ENCODE measurements at regions not wholly inside any gene's neighbourhood (a gene's known extent, or its start where the extent isn't known, plus 50 kb on each side); places are given as distances from the start of the nearest gene placed in this dataset.
A peak's percentile ranks its signal among the peaks of the same experiment; 100 is the strongest.

DNA sequence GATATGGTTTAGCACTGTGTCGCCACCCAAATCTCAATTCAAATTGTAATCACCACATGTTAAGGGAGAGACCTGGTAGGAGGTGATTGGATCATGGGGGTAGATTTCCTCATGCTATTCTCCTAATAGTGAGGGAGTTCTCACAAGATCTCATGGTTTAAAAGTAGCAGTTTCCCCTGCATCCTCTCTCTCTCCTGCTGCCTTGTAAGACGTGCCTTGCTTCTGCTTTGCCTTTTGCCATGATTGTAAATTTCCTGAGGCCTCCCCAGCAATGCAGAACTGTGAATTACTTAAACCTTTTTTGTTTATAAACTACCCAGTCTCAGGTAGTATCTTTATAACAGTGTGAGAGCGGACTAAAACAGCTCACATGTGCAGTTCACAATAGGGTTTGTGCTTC is 1668.7 kb upstream of the RAG2 start:
- no peaks in the 10 kb centered on the region for H3K4me1 ChIP-seq (ENCODE audit: insufficient read depth, low read length)
- no peak for DNase-seq
- H3K27ac ChIP-seq (ENCODE audit: low read depth, low read length): no peak overlapping the region
- no peaks in the 10 kb centered on the region for H3K4me1 Mint-ChIP-seq
- no peak overlapping the region for H3K27ac Mint-ChIP-seq
- POLR2A ChIA-PET (ENCODE audit: partially characterized antibody): no interaction called here
- peaks cover 0 to 9% of the 10 kb centered on the region in 2 donors for H3K9me3 ChIP-seq (ENCODE audit: control insufficient read depth in 1 of 2, low read length in 2 of 2)
- no peaks in the 10 kb centered on the region for H3K27me3 ChIP-seq (ENCODE audit: insufficient read depth, low read length)
- no peak overlapping the region for H3K4me3 ChIP-seq (ENCODE audit: low read length in 2 of 2)
- intact Hi-C loops (cut with micrococcal nuclease): no loop called here
- H3K9me3 Mint-ChIP-seq: peaks cover 2 to 24% (median 12%) of the 10 kb centered on the region in 8 donors
- H3K36me3 Mint-ChIP-seq: no peaks in the 10 kb centered on the region
- CTCF ChIA-PET (ENCODE audit: partially characterized antibody): no interaction called here
- no peaks in the 10 kb centered on the region for H3K27me3 Mint-ChIP-seq
- no peaks in the 10 kb centered on the region for H3K36me3 ChIP-seq (ENCODE audit: insufficient read depth, low read length)
- no peak overlapping the region for H3K4me3 Mint-ChIP-seq

- H3K27ac Mint-ChIP-seq: no peak overlapping the region
- CTCF ChIA-PET (ENCODE audit: partially characterized antibody): no interaction called here
- Histone ChIP-seq H3K4me1 (ENCODE audit: insufficient read depth, low read length) (no peaks in the 10 kb centered on the region), H3K4me3 (ENCODE audit: low read length in 2 of 2) (no peak overlapping the region), H3K27me3 (ENCODE audit: insufficient read depth, low read length) (no peaks in the 10 kb centered on the region), H3K9me3 (ENCODE audit: control insufficient read depth in 1 of 2, low read length in 2 of 2) (no peaks in the 10 kb centered on the region), H3K36me3 (ENCODE audit: insufficient read depth, low read length) (no peaks in the 10 kb centered on the region), H3K27ac (ENCODE audit: low read depth, low read length) (no peak overlapping the region)
- intact Hi-C loops (cut with micrococcal nuclease): no loop called here
- no peak overlapping the region for H3K4me3 Mint-ChIP-seq
- DNase-seq: no peak
- POLR2A ChIA-PET (ENCODE audit: partially characterized antibody): no interaction called here
- H3K4me1 Mint-ChIP-seq: no peaks in the 10 kb centered on the region
- H3K27me3 Mint-ChIP-seq: no peaks in the 10 kb centered on the region
- H3K9me3 Mint-ChIP-seq: peaks cover 5 to 16% (median 7%) of the 10 kb centered on the region in 8 donors
- H3K36me3 Mint-ChIP-seq: no peaks in the 10 kb centered on the region
These were observed 1658.4 kb upstream of the RAG2 start for GRCh38 chr11:38256436-38256835.

DNA sequence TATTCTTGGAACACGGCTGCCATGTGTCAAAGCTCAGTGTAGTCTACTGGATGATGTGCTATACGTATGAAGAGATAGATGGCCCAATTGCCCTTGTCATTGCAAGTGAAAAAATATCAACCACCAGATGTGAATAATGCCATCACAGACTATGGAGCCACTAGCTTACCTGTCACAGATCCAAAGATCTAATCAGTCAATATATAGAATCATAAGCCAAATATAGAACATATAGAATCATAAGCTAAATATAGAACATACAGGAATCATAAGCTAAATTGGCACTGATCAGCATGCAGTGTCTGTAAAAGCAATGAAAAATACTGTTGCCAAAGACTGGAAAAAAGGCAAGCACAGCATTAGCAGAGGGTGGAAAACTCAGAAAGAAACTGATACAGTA is 1656.9 kb upstream of the RAG2 start:
- intact Hi-C loops (cut with micrococcal nuclease): no loop called here
- CTCF ChIA-PET (ENCODE audit: partially characterized antibody): no interaction called here

DNA sequence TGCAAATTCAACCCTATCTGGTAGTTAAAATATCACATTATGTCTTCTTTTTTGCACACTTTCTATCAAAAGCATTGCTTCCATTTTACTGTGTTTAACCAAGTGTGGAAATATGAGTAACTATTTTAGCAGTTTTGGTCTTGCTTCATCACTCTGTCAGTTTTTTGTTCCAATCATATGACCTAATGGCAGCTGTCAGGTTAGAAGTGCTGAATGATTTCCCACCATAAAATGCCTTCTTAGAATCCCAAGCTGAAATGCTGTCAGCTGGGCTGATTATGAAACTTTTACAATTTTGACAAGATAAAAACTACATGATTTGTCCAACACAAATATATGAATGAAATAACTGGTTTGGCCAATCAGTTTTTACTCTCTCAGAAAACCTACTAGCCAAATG is 1654.6 kb upstream of the RAG2 start:
- Histone ChIP-seq H3K9me3 (ENCODE audit: control insufficient read depth in 1 of 2, low read length in 2 of 2) (peaks cover 0 to 8% of the 10 kb centered on the region in 2 donors), H3K36me3 (ENCODE audit: insufficient read depth, low read length) (no peaks in the 10 kb centered on the region), H3K27me3 (ENCODE audit: insufficient read depth, low read length) (no peaks in the 10 kb centered on the region), H3K4me3 (ENCODE audit: low read length in 2 of 2) (no peak overlapping the region), H3K27ac (ENCODE audit: low read depth, low read length) (no peak overlapping the region), H3K4me1 (ENCODE audit: insufficient read depth, low read length) (no peaks in the 10 kb centered on the region)
- intact Hi-C loops (cut with micrococcal nuclease): no loop called here
- H3K9me3 Mint-ChIP-seq: peaks cover 0 to 18% (median 5%) of the 10 kb centered on the region in 8 donors
- ChIA-PET CTCF (ENCODE audit: partially characterized antibody) (no interaction called here), POLR2A (ENCODE audit: partially characterized antibody) (no interaction called here)
- H3K4me3 Mint-ChIP-seq: no peak overlapping the region
- no peak overlapping the region for H3K27ac Mint-ChIP-seq
- no peaks in the 10 kb centered on the region for H3K36me3 Mint-ChIP-seq
- H3K27me3 Mint-ChIP-seq: no peaks in the 10 kb centered on the region
- no peak for DNase-seq
- no peaks in the 10 kb centered on the region for H3K4me1 Mint-ChIP-seq

More for the DNA sequence above, 1656.9 kb upstream of the RAG2 start:
- H3K36me3 Mint-ChIP-seq: no peaks in the 10 kb centered on the region
- Histone ChIP-seq H3K27me3 (ENCODE audit: insufficient read depth, low read length) (no peaks in the 10 kb centered on the region), H3K36me3 (ENCODE audit: insufficient read depth, low read length) (no peaks in the 10 kb centered on the region), H3K4me3 (ENCODE audit: low read length in 2 of 2) (no peak overlapping the region), H3K4me1 (ENCODE audit: insufficient read depth, low read length) (no peaks in the 10 kb centered on the region), H3K9me3 (ENCODE audit: control insufficient read depth in 1 of 2, low read length in 2 of 2) (peaks cover 0 to 8% of the 10 kb centered on the region in 2 donors), H3K27ac (ENCODE audit: low read depth, low read length) (no peak overlapping the region)
- DNase-seq: no peak
- POLR2A ChIA-PET (ENCODE audit: partially characterized antibody): no interaction called here
- no peaks in the 10 kb centered on the region for H3K27me3 Mint-ChIP-seq
- H3K4me3 Mint-ChIP-seq: no peak overlapping the region
- no peak overlapping the region for H3K27ac Mint-ChIP-seq
- H3K9me3 Mint-ChIP-seq: peaks cover 0 to 15% (median 6%) of the 10 kb centered on the region in 8 donors
- no peaks in the 10 kb centered on the region for H3K4me1 Mint-ChIP-seq

DNA sequence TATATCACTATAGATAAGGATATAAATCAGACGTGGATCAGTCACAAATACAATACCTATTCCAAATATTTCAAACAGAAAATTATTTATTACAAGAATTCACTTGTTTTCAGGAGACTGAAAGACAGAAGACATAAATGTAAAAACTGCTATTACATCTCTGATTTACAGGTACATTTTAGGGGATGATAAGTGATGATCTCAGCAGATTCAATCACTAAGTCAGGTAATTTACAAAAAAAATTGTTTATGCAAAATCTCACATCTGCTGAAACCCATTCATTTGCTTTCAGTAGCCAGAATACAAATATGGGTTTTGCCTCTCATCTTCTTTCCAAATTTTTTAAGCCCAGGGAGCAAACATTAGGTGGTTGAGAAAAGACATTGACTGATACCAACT is 1648.4 kb upstream of the RAG2 start:
- H3K27ac ChIP-seq (ENCODE audit: low read depth, low read length): no peak overlapping the region
- no peak overlapping the region for H3K4me3 Mint-ChIP-seq
- intact Hi-C loops (cut with micrococcal nuclease): no loop called here
- H3K27ac Mint-ChIP-seq: no peak overlapping the region
- H3K4me1 ChIP-seq (ENCODE audit: insufficient read depth, low read length): no peaks in the 10 kb centered on the region
- no peaks in the 10 kb centered on the region for H3K4me1 Mint-ChIP-seq
- ChIA-PET CTCF (ENCODE audit: partially characterized antibody) (no interaction called here), POLR2A (ENCODE audit: partially characterized antibody) (no interaction called here)
- no peaks in the 10 kb centered on the region for H3K27me3 Mint-ChIP-seq
- H3K27me3 ChIP-seq (ENCODE audit: insufficient read depth, low read length): no peaks in the 10 kb centered on the region
- no peaks in the 10 kb centered on the region for H3K36me3 ChIP-seq (ENCODE audit: insufficient read depth, low read length)
- no peak overlapping the region for H3K4me3 ChIP-seq (ENCODE audit: low read length in 2 of 2)
- no peaks in the 10 kb centered on the region for H3K36me3 Mint-ChIP-seq
- H3K9me3 ChIP-seq (ENCODE audit: control insufficient read depth in 1 of 2, low read length in 2 of 2): peaks cover 0 to 8% of the 10 kb centered on the region in 2 donors
- no peak for DNase-seq
- peaks cover 0 to 17% (median 6%) of the 10 kb centered on the region in 8 donors for H3K9me3 Mint-ChIP-seq

DNA sequence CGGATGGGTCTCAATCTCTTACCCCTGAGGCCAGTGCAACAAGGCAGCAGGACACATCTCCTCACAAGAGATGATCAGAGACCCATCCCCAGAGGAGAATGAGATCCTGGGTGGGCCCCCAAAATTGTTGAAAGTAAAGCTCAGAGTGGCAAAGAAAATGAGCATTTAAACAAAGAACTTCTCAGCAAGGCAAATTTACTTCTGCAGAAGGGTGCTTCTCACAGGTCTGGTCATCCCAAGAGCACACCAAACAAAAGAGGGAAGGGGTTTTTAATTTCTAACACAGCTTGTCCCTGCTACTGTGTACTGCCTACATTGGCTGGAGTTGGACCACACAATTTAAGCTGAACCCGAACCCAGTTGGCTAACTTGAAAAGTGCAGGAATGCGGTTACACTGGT is 1628.6 kb upstream of the RAG2 start:
- peaks cover 0 to 4% of the 10 kb centered on the region in 2 donors for H3K9me3 ChIP-seq (ENCODE audit: control insufficient read depth in 1 of 2, low read length in 2 of 2)
- Mint-ChIP-seq H3K27me3 (no peaks in the 10 kb centered on the region), H3K9me3 (peaks cover 3 to 54% (median 37%) of the 10 kb centered on the region in 8 donors), H3K36me3 (no peaks in the 10 kb centered on the region), H3K27ac (peak overlapping the region in 1 of 7 donors; percentile 48), H3K4me1 (no peaks in the 10 kb centered on the region), H3K4me3 (no peak overlapping the region)
- ChIA-PET POLR2A (ENCODE audit: partially characterized antibody) (no interaction called here), CTCF (ENCODE audit: partially characterized antibody) (no interaction called here)
- no peaks in the 10 kb centered on the region for H3K4me1 ChIP-seq (ENCODE audit: insufficient read depth, low read length)
- no peaks in the 10 kb centered on the region for H3K27me3 ChIP-seq (ENCODE audit: insufficient read depth, low read length)
- intact Hi-C loops (cut with micrococcal nuclease): no loop called here
- DNase-seq: no peak
- no peak overlapping the region for H3K4me3 ChIP-seq (ENCODE audit: low read length in 2 of 2)
- no peak overlapping the region for H3K27ac ChIP-seq (ENCODE audit: low read depth, low read length)
- H3K36me3 ChIP-seq (ENCODE audit: insufficient read depth, low read length): no peaks in the 10 kb centered on the region

DNA sequence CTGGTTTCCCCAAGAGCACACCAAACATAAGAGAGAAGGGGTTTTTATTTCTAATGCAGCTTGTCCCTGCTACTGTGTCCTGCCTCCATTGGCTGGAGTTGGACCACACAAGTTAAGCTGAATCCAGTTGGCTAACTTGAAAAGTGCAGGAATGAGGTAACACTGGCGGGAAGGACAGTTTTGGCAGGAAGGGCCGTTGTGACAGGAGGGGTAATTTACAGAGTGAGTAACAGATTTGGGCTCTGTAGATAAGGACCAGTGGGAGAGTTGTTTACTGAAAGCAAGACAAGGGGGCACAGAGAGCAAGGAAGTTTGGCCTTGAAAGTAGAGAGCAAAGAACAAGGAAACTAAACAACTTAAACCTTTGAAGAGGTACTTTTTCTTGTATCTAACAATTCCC is 1623.3 kb upstream of the RAG2 start:
- CTCF ChIA-PET (ENCODE audit: partially characterized antibody): no interaction called here

DNA sequence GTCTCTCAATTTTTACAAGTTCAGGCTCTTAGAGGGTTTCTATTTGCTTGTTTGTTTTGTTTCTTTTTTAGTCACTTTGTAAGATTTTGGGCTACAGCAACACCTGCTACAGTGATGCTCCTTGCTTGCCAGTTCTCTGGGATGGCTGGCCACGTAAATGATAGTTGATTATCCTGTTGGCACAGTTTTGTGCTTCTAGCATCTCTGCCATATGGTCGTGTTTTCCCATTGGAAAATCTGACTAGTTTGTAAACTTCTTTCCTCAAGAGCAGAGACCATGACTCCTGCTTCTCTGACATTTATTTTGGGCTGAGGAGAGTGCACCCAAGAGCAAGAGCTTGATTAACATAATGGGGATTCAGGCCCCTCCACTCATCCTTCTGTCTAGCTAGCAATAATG is 1621.6 kb upstream of the RAG2 start:
- intact Hi-C loops (cut with micrococcal nuclease): no loop called here
- Histone ChIP-seq H3K9me3 (ENCODE audit: control insufficient read depth in 1 of 2, low read length in 2 of 2) (no peaks in the 10 kb centered on the region), H3K27ac (ENCODE audit: low read depth, low read length) (no peak overlapping the region), H3K36me3 (ENCODE audit: insufficient read depth, low read length) (no peaks in the 10 kb centered on the region), H3K4me1 (ENCODE audit: insufficient read depth, low read length) (no peaks in the 10 kb centered on the region), H3K4me3 (ENCODE audit: low read length in 2 of 2) (no peak overlapping the region), H3K27me3 (ENCODE audit: insufficient read depth, low read length) (no peaks in the 10 kb centered on the region)
- no peak for DNase-seq
- Mint-ChIP-seq H3K9me3 (peaks cover 4 to 23% (median 17%) of the 10 kb centered on the region in 8 donors), H3K4me3 (no peak overlapping the region), H3K27me3 (no peaks in the 10 kb centered on the region), H3K4me1 (no peaks in the 10 kb centered on the region), H3K27ac (no peak overlapping the region), H3K36me3 (no peaks in the 10 kb centered on the region)
- ChIA-PET CTCF (ENCODE audit: partially characterized antibody) (no interaction called here), POLR2A (ENCODE audit: partially characterized antibody) (no interaction called here)

More for the DNA sequence above, 1623.3 kb upstream of the RAG2 start:
- no peaks in the 10 kb centered on the region for H3K4me1 Mint-ChIP-seq
- no peak overlapping the region for H3K27ac Mint-ChIP-seq
- no peaks in the 10 kb centered on the region for H3K27me3 ChIP-seq (ENCODE audit: insufficient read depth, low read length)
- no peaks in the 10 kb centered on the region for H3K36me3 ChIP-seq (ENCODE audit: insufficient read depth, low read length)
- no peaks in the 10 kb centered on the region for H3K27me3 Mint-ChIP-seq
- no peak overlapping the region for H3K27ac ChIP-seq (ENCODE audit: low read depth, low read length)
- no peak overlapping the region for H3K4me3 Mint-ChIP-seq
- intact Hi-C loops (cut with micrococcal nuclease): no loop called here
- no peaks in the 10 kb centered on the region for H3K36me3 Mint-ChIP-seq
- no peak overlapping the region for H3K4me3 ChIP-seq (ENCODE audit: low read length in 2 of 2)
- peaks cover 5 to 36% (median 29%) of the 10 kb centered on the region in 8 donors for H3K9me3 Mint-ChIP-seq
- no peaks in the 10 kb centered on the region for H3K9me3 ChIP-seq (ENCODE audit: control insufficient read depth in 1 of 2, low read length in 2 of 2)
- POLR2A ChIA-PET (ENCODE audit: partially characterized antibody): no interaction called here
- no peaks in the 10 kb centered on the region for H3K4me1 ChIP-seq (ENCODE audit: insufficient read depth, low read length)
- DNase-seq: no peak

Data from CD4-positive, alpha-beta memory T cell (primary cell).